GM10266 (cell line): ENCODE measurements at regions not wholly inside any gene's neighbourhood (a gene's known extent, or its start where the extent isn't known, plus 50 kb on each side); places are given as distances from the start of the nearest gene placed in this dataset.

Experiments used
- DNase-seq: peaks from one replicate; pipeline ENCODE4 v3.0.0; 2012; ENCODE audit errors: extremely low spot score
- CTCF ChIP-seq: IDR thresholded peaks from 2 replicates; pipeline ENCODE4 v1.5.1; 2012; ENCODE audit warnings: mild to moderate bottlenecking, low read depth; ENCODE audit not compliant: control insufficient read depth, insufficient read depth; ENCODE audit errors: missing control alignments

GRCh38 chr15:91508633-91509032, 344.9 kb upstream of the SLCO3A1 start:
- TF ChIP-seq CTCF: no peak
- DNase-seq: no peak

- no peak for DNase-seq
- TF ChIP-seq CTCF: no peak
These were observed 339.4 kb upstream of the SLCO3A1 start for GRCh38 chr15:91514147-91514546.

- TF ChIP-seq CTCF: no peak
- DNase-seq: no peak
These were observed 338.2 kb upstream of the SLCO3A1 start for GRCh38 chr15:91515188-91515754.

GRCh38 chr15:91516866-91517265, 336.6 kb upstream of the SLCO3A1 start:
- no peak for TF ChIP-seq CTCF
- DNase-seq: no peak

GRCh38 chr15:91517491-91518200, 335.9 kb upstream of the SLCO3A1 start:
- no peak for TF ChIP-seq CTCF
- no peak for DNase-seq

GRCh38 chr15:91520850-91521249, 332.7 kb upstream of the SLCO3A1 start:
- TF ChIP-seq CTCF: no peak
- DNase-seq: no peak

- TF ChIP-seq CTCF: no peak
- no peak for DNase-seq
These were observed 332.0 kb upstream of the SLCO3A1 start for GRCh38 chr15:91521548-91521947.
